ENCODE measurements at regions not wholly inside any gene's neighbourhood (a gene's known extent, or its start where the extent isn't known, plus 50 kb on each side); places are given as distances from the start of the nearest gene placed in this dataset.
"Not testable (repeated sequence)": the region's sequence is repeated elsewhere in the genome, so short reads cannot be mapped to it uniquely, and the experiment has no call there.

GRCh38 chr2:183825710-183826109 is 701.5 kb downstream of the NUP35 start:
- no peak for ATAC-seq
- intact Hi-C loops (cut with DNase I, micrococcal nuclease): no loop called here

DNA sequence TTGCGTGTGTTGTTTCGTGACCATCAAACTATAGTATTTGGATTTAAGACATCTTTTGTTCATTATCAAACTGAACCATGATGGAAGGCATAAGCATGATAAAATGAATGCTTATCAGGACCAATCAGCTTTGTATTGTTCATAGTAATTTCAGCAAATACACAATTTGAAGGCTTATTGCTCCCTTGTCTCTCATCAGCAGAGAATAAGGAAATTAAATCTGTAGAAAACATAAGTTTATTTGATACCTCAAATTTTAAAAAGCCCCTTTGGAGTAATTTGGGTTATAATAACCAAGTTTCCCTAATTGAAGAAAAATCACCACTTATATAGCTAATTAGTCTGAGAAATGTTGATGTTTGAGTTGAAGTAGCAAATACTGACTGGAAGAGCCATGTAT is 705.7 kb downstream of the NUP35 start:
- DNase-seq (no peak), ATAC-seq (no peak)
- intact Hi-C loops (cut with DNase I, micrococcal nuclease): no loop called here

More at GRCh38 chr2:183825710-183826109, 701.5 kb downstream of the NUP35 start:
- DNase-seq: no peak

DNA sequence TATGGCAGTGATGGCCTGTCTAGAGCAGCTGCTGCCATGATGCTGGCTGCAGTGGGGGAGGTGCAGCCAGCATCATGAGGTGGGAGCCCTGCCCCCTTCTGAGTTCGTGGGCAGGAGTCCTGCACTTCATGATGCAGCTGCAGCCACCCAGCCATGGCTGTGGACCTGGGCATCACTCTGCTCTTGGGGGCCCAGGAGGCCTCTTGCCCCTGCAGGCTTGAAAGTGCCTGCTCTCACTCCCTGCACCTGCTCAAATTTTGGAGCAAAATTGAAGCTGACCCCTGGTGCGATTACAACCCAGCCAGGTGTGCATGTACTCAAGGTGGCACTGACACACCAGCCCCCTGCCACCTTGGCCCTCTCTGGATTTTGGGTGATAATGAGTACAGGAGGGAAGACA is 712.9 kb downstream of the NUP35 start:
- intact Hi-C loops (cut with DNase I, micrococcal nuclease): no loop called here
- ATAC-seq (no peak), DNase-seq (no peak)

- no peak for DNase-seq
- no peak for ATAC-seq
- intact Hi-C loops (cut with DNase I, micrococcal nuclease): no loop called here
Observed at GRCh38 chr2:183838295-183838694, 714.1 kb downstream of the NUP35 start.

- intact Hi-C loops (cut with DNase I, micrococcal nuclease): no loop called here
- ATAC-seq: no peak
- no peak for DNase-seq
Observed at GRCh38 chr2:183840061-183840584, 715.9 kb downstream of the NUP35 start.

GRCh38 chr2:183849826-183850225 is 725.6 kb downstream of the NUP35 start:
- ATAC-seq; intact Hi-C loops (cut with DNase I, micrococcal nuclease); DNase-seq: not testable (repeated sequence)

GRCh38 chr2:183859129-183859528 is 734.9 kb downstream of the NUP35 start:
- intact Hi-C loops (cut with DNase I, micrococcal nuclease): no loop called here
- DNase-seq (no peak), ATAC-seq (no peak)

DNA sequence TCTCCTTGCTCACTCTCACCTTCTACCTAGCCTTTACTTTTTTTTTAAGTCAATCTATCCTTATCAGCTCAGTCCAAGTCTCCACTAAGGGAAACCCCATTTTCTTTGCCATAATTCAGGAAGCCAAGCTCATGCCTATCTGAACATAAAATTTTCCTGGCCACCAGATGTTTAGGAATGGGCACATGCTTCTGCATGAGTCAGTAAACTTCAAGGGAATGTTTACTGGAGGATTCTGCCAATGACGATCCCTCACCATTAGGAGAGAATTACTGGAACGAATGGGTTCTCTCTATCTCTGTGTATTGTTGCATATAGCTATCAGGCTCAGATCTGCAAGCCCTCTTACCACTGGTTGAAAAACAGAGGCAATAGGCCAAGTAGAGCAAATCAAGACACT is 731.7 kb upstream of the ZNF804A start:
- DNase-seq: no peak

GRCh38 chr2:183867206-183867605 is 731.1 kb upstream of the ZNF804A start:
- intact Hi-C loops (cut with DNase I, micrococcal nuclease): no loop called here
- no peak for ATAC-seq
- DNase-seq: no peak

More for the DNA sequence above, 731.7 kb upstream of the ZNF804A start:
- ATAC-seq: no peak
- intact Hi-C loops (cut with DNase I, micrococcal nuclease): no loop called here

DNA sequence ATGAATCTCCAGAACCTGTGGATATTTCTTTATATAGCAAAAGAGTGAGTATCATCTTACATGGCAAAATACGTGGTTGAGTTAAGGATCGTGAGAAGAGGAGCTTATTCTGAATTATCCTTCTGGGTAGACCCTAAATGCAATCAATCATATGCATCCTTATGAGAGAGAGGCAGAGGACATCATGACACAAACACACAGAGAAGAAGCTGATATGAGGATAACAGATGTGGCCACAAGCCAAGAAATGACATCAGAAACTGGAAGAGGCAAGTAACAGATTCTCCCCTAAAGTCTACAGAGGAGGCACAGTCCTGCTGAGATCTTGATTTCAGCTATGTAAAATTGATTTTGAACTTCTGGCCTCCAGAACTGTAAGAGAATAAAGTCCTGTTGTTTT is 730.2 kb upstream of the ZNF804A start:
- intact Hi-C loops (cut with DNase I, micrococcal nuclease): no loop called here
- ATAC-seq (no peak), DNase-seq (no peak)

DNA sequence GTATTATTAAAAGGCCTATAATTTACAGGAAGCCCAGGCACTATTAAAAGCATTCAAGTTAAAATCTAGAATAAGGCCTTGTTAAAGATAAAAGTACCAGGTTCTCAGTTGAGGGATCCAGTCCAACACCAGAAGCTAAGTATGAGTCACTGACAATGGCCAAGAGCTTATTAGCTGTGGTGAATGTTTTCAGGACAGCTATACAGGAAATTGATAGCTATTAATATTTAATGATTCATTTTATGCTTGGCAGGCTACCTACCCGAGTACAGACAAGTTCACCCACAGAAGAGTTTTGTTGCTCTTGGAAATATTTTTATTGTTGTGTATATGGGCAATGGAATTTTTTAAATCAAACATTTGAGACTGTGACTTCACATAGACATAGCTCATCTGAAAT is 729.6 kb upstream of the ZNF804A start:
- ATAC-seq: no peak
- intact Hi-C loops (cut with DNase I, micrococcal nuclease): no loop called here
- no peak for DNase-seq

DNA sequence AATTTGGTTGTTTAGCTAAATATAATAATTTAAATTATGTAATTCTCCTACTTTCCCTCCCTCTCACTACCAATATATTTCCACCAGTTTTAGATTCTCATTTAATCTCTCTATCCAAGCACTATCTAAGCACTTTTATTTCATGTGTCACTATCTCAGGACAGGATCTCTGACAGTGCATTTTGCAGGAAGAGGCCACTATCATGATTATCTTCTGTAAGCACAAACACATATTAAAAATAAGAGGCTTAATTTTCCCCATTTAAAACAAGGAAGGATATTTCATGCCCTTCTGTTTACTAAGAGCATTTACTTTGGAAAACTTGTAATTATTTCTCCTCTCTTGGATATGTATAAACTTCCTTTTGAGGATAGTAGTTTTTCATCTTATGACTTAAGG is 726.2 kb upstream of the ZNF804A start:
- DNase-seq: no peak
- no peak for ATAC-seq

DNA sequence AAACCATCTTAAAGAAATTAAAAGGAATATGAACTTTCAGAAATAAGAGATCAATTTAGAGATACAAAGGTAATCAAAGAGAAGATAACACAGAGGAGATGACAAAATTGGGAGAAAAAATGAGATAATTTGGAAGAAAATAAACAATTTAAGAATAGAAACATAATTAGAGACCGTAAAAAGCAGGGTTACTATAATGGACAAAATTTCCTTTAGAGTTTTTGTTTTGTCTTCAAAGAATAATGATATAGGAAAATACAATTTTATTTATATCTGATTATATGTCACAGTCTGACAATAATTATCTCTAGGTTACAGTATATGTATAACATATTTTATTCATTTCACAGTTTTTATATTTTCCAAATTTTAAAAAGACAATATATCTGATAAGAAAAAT is 716.4 kb upstream of the ZNF804A start:
- DNase-seq: no peak
- no peak for ATAC-seq

More for the DNA sequence above, 726.2 kb upstream of the ZNF804A start:
- intact Hi-C loops (cut with DNase I, micrococcal nuclease): no loop called here

GRCh38 chr2:183892315-183892941 is 705.9 kb upstream of the ZNF804A start:
- DNase-seq: no peak
- intact Hi-C loops (cut with DNase I, micrococcal nuclease): no loop called here
- ATAC-seq: no peak

More for the DNA sequence above, 716.4 kb upstream of the ZNF804A start:
- intact Hi-C loops (cut with DNase I, micrococcal nuclease): no loop called here

DNA sequence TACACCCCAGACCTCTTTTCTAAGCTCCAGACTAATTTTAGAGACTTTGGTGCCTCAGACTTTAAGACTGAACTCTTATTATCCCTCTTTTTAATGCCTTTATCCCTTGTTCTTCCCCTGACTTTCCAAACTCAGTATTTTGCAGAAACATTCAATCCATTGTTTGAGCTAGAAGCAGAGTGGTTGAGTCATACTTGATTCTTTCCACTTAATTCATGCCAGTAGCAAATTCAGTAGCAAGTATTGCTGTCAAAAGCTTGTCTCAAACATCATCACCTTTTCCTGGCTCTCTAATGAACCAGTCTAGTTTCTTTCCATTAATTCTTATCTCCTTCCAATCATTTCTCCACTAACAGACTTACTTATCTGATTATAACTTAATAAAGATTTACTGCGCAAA is 699.7 kb upstream of the ZNF804A start:
- ATAC-seq: no peak
- no peak for DNase-seq
- intact Hi-C loops (cut with DNase I, micrococcal nuclease): no loop called here

DNA sequence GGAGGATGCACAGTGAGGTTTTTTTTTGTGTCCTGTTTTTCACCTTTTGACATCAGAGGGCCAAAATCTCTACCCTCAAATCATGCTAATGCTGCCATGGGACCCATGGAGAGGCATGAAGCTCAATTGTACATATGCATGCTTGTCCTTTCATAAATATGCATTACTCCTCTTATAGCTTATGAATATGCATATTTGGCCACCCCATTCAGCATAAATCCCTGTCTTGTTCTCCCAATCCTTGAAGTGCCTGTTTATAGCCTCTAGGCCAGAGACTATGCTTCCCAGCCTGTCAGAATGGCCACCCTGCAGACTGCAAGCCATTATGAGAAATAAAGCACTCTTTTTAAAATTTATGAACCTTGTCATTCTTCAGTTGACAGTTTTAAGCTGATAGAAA is 696.4 kb upstream of the ZNF804A start:
- intact Hi-C loops (cut with DNase I, micrococcal nuclease): no loop called here
- ATAC-seq (no peak), DNase-seq (no peak)

DNA sequence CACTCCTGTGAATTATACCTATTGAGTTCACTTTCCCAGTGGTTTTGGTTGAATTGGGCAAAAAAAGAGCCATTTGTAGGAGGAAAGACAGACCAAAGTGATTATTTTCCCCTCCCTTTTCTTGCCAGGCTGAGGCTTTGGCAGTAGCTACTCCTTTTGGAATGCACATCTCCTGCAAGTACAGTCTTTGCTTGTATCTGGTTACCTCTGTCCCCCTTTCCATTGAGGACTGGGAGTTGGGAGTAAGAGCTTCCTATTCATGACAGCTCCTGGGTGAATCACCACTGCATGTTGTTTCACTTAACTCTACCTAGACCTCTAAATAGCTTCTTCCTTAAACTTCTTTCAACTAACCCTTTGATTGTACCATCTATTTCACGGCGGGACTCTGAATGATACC is 695.3 kb upstream of the ZNF804A start:
- DNase-seq (no peak), ATAC-seq (no peak)
- intact Hi-C loops (cut with DNase I, micrococcal nuclease): no loop called here

- ATAC-seq; DNase-seq; intact Hi-C loops (cut with DNase I, micrococcal nuclease): not testable (repeated sequence)
Observed at GRCh38 chr2:183916041-183916440, 682.3 kb upstream of the ZNF804A start.

- no peak for DNase-seq
- intact Hi-C loops (cut with DNase I, micrococcal nuclease): no loop called here
- no peak for ATAC-seq
Observed at GRCh38 chr2:183919167-183919566, 679.2 kb upstream of the ZNF804A start.

GRCh38 chr2:183919926-183920325 is 678.4 kb upstream of the ZNF804A start:
- DNase-seq (no peak), ATAC-seq (no peak)
- intact Hi-C loops (cut with DNase I, micrococcal nuclease): no loop called here

DNA sequence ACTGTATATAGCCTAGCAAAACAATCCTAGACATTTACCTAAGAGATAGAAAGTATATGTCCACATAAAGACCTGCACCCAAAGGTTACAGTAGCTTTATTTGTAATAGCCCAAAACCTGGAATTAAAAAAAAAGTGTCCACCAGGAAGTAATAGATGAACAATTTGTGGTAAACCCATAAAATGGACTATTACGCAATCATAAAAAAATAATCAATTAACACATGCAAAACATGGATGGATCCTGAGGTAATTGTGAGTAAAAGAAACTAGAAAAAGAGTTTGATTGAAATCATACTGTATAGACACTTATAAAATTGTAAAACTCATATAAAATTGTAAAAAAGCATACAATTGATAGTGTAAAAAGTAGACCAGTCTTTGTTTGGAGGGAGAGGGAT is 673.0 kb upstream of the ZNF804A start:
- DNase-seq (no peak), ATAC-seq (no peak)
- intact Hi-C loops (cut with DNase I, micrococcal nuclease): no loop called here

Measured in left colon (tissue), 2 donors.